GM12864 (cell line): ENCODE measurements at regions not wholly inside any gene's neighbourhood (a gene's known extent, or its start where the extent isn't known, plus 50 kb on each side); places are given as distances from the start of the nearest gene placed in this dataset.

Experiments used
- DNase-seq: peaks from one replicate; pipeline ENCODE4 v3.0.0-alpha.2; 2011; ENCODE audit warnings: low read depth
- H3K4me3 ChIP-seq: 2 replicates; pipeline ENCODE4 v1.5.1; 2011; ENCODE audit warnings: mild to moderate bottlenecking, low read depth, low read length, control low read depth
- TF ChIP-seq, protein P1 (sequence below): IDR thresholded peaks from 2 replicates; pipeline ENCODE4 v1.5.1; 2011; ENCODE audit warnings: low read depth, mild to moderate bottlenecking, moderate library complexity, low read length, control low read depth, inconsistent platforms; ENCODE audit errors: missing control alignments

- no peak overlapping the region for H3K4me3 ChIP-seq
- TF ChIP-seq, protein P1, sequence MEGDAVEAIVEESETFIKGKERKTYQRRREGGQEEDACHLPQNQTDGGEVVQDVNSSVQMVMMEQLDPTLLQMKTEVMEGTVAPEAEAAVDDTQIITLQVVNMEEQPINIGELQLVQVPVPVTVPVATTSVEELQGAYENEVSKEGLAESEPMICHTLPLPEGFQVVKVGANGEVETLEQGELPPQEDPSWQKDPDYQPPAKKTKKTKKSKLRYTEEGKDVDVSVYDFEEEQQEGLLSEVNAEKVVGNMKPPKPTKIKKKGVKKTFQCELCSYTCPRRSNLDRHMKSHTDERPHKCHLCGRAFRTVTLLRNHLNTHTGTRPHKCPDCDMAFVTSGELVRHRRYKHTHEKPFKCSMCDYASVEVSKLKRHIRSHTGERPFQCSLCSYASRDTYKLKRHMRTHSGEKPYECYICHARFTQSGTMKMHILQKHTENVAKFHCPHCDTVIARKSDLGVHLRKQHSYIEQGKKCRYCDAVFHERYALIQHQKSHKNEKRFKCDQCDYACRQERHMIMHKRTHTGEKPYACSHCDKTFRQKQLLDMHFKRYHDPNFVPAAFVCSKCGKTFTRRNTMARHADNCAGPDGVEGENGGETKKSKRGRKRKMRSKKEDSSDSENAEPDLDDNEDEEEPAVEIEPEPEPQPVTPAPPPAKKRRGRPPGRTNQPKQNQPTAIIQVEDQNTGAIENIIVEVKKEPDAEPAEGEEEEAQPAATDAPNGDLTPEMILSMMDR = no peak
- DNase-seq = no peak
Measured at GRCh38 chrX:39201305-39201990, 400.2 kb downstream of the MID1IP1 start.

DNA sequence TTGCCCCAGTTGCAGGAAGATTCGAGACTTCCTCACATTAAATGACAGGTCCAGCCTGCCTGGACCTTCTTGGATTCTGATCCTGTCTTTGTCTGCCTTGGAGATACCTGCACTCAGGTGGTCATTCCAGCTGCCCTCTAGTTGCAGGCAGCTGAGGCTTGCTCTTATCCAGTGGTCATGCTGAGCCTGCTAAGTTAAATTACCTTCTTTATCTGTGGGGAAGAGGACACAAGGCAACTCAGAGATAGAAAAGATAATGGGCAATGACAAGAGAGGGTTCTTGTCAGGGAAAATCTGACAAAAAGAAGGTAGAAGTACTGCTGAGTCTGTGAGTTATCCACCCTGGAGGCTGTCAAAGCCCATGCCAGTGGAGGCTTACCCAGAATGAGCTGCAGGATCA, 401.4 kb downstream of the MID1IP1 start:
- no peak for DNase-seq
- TF ChIP-seq, protein P1 = no peak
- H3K4me3 ChIP-seq = no peak overlapping the region

- no peak overlapping the region for H3K4me3 ChIP-seq
- no peak for DNase-seq
- TF ChIP-seq, protein P1 = no peak
Measured at GRCh38 chrX:39203427-39203826, 402.2 kb downstream of the MID1IP1 start.

DNA sequence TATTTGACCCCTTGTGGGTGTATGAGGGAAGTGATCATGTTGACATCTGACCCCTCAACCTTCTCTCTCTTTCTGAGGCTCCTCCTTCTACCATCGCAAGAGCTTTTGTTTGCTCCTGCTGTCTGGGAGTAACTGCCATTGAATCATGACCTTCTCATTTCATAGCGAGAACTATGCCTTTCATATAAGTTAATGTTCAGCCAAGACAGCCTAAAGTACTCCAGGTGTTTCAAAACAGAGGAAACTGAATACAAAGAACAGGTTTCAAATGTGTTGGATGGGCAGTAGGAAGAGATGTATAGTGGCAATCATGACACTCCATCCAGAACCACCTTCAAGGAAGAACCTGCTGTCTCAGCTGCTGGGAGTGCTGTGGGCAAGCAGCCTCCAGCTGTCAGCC, 403.1 kb downstream of the MID1IP1 start:
- TF ChIP-seq, protein P1 = no peak
- DNase-seq = no peak

DNA sequence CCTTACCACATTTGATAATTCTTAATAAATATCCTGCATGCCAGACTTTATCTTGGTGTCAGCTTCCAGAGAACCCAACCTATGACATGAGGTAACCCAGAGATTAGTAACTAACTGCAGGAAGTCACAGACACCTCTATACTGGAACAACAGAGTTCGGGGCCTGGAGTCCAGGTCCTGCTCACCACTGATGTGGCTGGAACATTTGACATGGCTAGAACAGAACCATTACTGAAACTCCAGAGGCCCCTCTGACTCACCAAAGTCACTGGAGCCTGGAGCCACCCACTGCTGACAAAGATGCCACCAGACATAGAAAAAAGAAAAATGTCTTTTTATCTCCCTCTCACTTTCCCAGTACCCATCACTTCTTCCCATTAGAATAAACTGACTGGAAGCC, 403.7 kb downstream of the MID1IP1 start:
- TF ChIP-seq, protein P1 = no peak
- no peak for DNase-seq
- H3K4me3 ChIP-seq = no peak overlapping the region

More for the DNA sequence above, 403.1 kb downstream of the MID1IP1 start:
- no peak overlapping the region for H3K4me3 ChIP-seq

- TF ChIP-seq, protein P1 = no peak
- no peak for DNase-seq
- H3K4me3 ChIP-seq = no peak overlapping the region
Measured at GRCh38 chrX:39205467-39205866, 404.2 kb downstream of the MID1IP1 start.
